BE2C (cell line): ENCODE measurements at regions not wholly inside any gene's neighbourhood (a gene's known extent, or its start where the extent isn't known, plus 50 kb on each side); places are given as distances from the start of the nearest gene placed in this dataset.

Experiments
- DNase-seq: peaks from one replicate; pipeline ENCODE4 v3.0.0-alpha.2; 2020
- H3K27me3 ChIP-seq: fragments of 250-450 bp; sonication (Bioruptor Pico); 2 replicates; pipeline ENCODE4 v1.5.1; 2020; ENCODE audit warnings: mild to moderate bottlenecking
- H3K36me3 ChIP-seq: fragments of 250-450 bp; sonication (Bioruptor Pico); 2 replicates; pipeline ENCODE4 v1.5.1; 2020; ENCODE audit warnings: mild to moderate bottlenecking
- H3K4me1 ChIP-seq: fragments of 250-450 bp; sonication (Bioruptor Pico); 2 replicates; pipeline ENCODE4 v1.5.1; 2020
- H3K4me3 ChIP-seq: 2 replicates; pipeline ENCODE4 v1.5.1; 2011; ENCODE audit warnings: low read depth, low read length
- H3K9me3 ChIP-seq: fragments of 250-450 bp; sonication (Bioruptor Pico); 2 replicates; pipeline ENCODE4 v1.5.1; 2020
- CTCF ChIP-seq: IDR thresholded peaks from 2 replicates; pipeline ENCODE4 v1.5.1; 2012; ENCODE audit warnings: mild to moderate bottlenecking, low read depth, low read length

- no peak for TF ChIP-seq CTCF
- Histone ChIP-seq H3K9me3 (no peaks in the 10 kb centered on the region), H3K27me3 (no peaks in the 10 kb centered on the region), H3K4me1 (no peaks in the 10 kb centered on the region), H3K4me3 (no peak overlapping the region), H3K36me3 (no peaks in the 10 kb centered on the region)
- no peak for DNase-seq
Observed at GRCh38 chr4:175373031-175373430, 439.0 kb downstream of the GPM6A start.

GRCh38 chr4:175374459-175374858, 437.6 kb downstream of the GPM6A start:
- Histone ChIP-seq H3K27me3 (no peaks in the 10 kb centered on the region), H3K36me3 (no peaks in the 10 kb centered on the region), H3K4me3 (no peak overlapping the region), H3K9me3 (no peaks in the 10 kb centered on the region), H3K4me1 (no peaks in the 10 kb centered on the region)
- TF ChIP-seq CTCF, result no peak
- no peak for DNase-seq

- H3K36me3 ChIP-seq, result no peaks in the 10 kb centered on the region
- no peak overlapping the region for H3K4me3 ChIP-seq
- H3K4me1 ChIP-seq, result no peaks in the 10 kb centered on the region
- H3K9me3 ChIP-seq, result no peaks in the 10 kb centered on the region
- no peak for TF ChIP-seq CTCF
- DNase-seq, result no peak
- H3K27me3 ChIP-seq, result no peaks in the 10 kb centered on the region
Observed at GRCh38 chr4:175376287-175376977, 435.6 kb downstream of the GPM6A start.

GRCh38 chr4:175377203-175377602, 434.9 kb downstream of the GPM6A start:
- H3K9me3 ChIP-seq, result no peaks in the 10 kb centered on the region
- H3K4me1 ChIP-seq, result no peaks in the 10 kb centered on the region
- DNase-seq, result no peak
- no peak overlapping the region for H3K4me3 ChIP-seq
- H3K36me3 ChIP-seq, result no peaks in the 10 kb centered on the region
- H3K27me3 ChIP-seq, result no peaks in the 10 kb centered on the region
- no peak for TF ChIP-seq CTCF

GRCh38 chr4:175378372-175378771, 433.7 kb downstream of the GPM6A start:
- no peaks in the 10 kb centered on the region for H3K27me3 ChIP-seq
- no peak for DNase-seq
- TF ChIP-seq CTCF, result no peak
- no peak overlapping the region for H3K4me3 ChIP-seq
- no peaks in the 10 kb centered on the region for H3K9me3 ChIP-seq
- no peaks in the 10 kb centered on the region for H3K36me3 ChIP-seq
- H3K4me1 ChIP-seq, result no peaks in the 10 kb centered on the region

- Histone ChIP-seq H3K27me3 (no peaks in the 10 kb centered on the region), H3K36me3 (no peaks in the 10 kb centered on the region), H3K4me1 (no peaks in the 10 kb centered on the region), H3K4me3 (no peak overlapping the region), H3K9me3 (no peaks in the 10 kb centered on the region)
- TF ChIP-seq CTCF, result no peak
- DNase-seq, result no peak
Observed at GRCh38 chr4:175380841-175381240, 431.2 kb downstream of the GPM6A start.
